Erythroblast (primary cell): ENCODE measurements at regions not wholly inside any gene's neighbourhood (a gene's known extent, or its start where the extent isn't known, plus 50 kb on each side); places are given as distances from the start of the nearest gene placed in this dataset.

Experiments
- GATA1 ChIP-seq: IDR thresholded peaks from 2 replicates; pipeline ENCODE4 v1.6.1; 2011; ENCODE audit warnings: low read depth, mild to moderate bottlenecking, control low read depth, low read length, moderate library complexity
- POLR2A ChIP-seq: IDR thresholded peaks from 2 replicates; pipeline ENCODE4 v1.6.1; 2011; ENCODE audit warnings: mild to moderate bottlenecking, low read length

DNA sequence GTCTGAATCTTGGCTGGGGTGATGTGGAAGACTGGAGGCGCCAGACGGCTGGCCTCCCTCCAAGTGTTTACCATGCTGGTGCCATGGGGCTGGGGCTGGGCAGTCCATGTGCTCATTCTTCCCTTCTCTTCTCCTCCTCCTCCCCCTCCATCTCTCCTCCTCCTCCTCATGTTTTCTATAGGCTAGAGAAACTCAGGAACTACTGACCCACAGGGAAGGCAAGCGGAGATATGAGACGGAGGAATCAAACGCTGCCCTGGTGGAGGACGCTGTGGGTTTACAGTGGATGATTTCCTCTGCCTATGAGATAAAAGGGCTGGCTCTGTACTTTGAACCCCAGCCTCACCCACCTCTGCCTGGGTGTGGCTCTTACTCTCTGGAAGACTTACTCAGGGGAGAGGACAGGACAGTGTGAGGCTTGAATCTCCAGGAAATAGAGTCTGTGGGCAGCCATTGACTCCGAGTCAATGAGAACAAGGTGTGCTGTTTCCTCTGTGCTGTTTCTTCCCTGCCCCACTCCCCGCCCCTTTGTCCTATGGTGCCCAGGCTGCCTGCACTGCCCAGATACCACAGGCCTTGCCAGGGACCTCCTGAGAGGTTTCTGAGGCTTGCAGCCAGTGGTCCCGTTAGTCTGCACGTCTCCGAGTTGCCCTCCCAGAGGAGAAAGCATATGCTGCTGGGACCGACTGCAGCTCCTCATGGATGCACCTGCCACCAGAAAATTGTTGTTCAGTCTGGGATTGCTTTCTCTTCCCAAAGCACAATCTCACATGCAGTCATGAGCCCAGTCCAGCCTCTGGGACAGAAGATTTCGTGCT is 132.6 kb upstream of the ARHGAP5 start:
- TF ChIP-seq POLR2A (no peak), GATA1 (no peak)
